Stimulated activated CD4-positive, alpha-beta T cell treated with anti-CD3 and anti-CD28 coated beads, Interleukin-12 subunit alpha, Interleukin-12 subunit beta, amount 100 ng/mL, for 48 hours (primary cell): ENCODE measurements at regions not wholly inside any gene's neighbourhood (a gene's known extent, or its start where the extent isn't known, plus 50 kb on each side); places are given as distances from the start of the nearest gene placed in this dataset.
"Not testable (repeated sequence)": the region's sequence is repeated elsewhere in the genome, so short reads cannot be mapped to it uniquely, and the experiment has no call there.

Experiments
- DNase-seq, 3 donors: peaks; one replicate each; pipeline ENCODE4 v3.0.0-alpha.2; 2020; ENCODE audit warnings: low read depth in 2 of 3, low spot score in 1 of 3

- no peak for DNase-seq
These were observed 1475.5 kb upstream of the AGA start for GRCh38 chr4:178917756-178918155.

- DNase-seq: no peak
These were observed 1494.9 kb upstream of the AGA start for GRCh38 chr4:178937130-178937529.

- DNase-seq: no peak
These were observed 1499.7 kb upstream of the AGA start for GRCh38 chr4:178941975-178942374.

GRCh38 chr4:178953447-178954120 is 1511.3 kb upstream of the AGA start:
- no peak for DNase-seq

GRCh38 chr4:178955614-178956013 is 1513.4 kb upstream of the AGA start:
- DNase-seq: no peak

GRCh38 chr4:178958725-178959440 is 1516.6 kb upstream of the AGA start:
- DNase-seq: no peak

DNA sequence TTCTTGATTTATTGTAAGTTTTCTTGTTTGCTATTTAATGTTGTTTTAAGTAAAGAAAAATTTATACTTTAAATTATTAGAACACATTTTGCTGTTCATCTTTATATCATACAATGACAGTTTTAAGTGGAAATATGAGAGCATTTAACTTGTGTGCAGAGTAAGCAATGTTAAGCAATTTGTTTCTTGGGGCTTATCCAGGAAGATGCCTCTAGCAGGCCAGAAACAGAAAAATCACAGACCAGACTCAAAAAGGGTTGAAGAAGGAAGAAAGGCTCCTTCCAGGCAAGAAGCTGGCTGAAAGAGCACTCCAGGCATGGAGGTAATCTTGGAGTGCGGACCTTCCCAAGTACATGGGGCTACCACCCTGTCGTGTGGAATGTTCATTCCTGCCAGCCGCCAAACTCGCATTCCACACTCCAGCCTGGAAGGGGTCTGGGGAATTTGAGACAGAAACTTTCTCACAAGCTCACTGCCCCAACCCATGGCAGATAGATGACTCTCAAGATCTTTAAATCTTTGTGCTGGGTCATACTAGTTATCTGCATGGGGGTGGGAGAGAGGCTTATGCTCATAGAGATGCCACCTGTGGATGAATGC is 1521.3 kb upstream of the AGA start:
- no peak for DNase-seq

DNA sequence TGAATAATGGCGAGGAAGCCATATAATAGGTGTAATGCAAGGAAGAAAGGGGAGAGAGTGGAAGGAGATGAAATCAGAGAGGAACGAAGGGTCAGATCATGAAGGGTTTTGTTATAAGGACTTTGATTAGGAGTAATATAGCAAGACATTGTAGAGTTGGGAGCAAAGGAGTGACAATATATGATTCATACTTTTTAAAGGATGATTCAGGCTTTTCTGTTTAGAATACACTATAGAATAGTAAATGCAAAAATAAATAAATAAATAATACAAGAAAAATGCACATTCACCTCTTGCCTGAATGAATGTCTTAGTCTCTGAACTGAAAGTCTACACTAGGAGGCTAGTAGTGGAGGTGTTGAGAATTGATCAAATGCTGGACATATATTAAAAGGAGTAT is 1524.4 kb upstream of the AGA start:
- no peak for DNase-seq

- DNase-seq: no peak
These were observed 1528.3 kb upstream of the AGA start for GRCh38 chr4:178970433-178971140.

DNA sequence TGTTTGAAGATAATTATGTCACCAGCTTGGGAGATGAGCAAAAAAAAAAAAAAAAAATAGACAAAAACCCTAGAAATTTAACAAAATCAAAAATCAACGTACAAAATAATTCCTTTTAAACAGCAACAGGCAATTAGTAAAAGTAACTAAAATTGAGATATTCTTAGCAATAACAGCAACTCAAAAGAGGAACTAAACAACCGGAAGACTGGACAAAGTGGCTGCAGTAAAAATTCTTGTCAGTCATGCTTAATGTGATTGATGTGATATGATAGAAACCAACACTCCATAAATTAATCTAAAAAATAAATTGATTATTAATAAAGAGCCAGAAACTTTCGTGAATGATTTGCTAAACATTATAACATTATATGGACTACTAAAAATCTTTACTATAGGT is 1534.6 kb upstream of the AGA start:
- DNase-seq: no peak

DNA sequence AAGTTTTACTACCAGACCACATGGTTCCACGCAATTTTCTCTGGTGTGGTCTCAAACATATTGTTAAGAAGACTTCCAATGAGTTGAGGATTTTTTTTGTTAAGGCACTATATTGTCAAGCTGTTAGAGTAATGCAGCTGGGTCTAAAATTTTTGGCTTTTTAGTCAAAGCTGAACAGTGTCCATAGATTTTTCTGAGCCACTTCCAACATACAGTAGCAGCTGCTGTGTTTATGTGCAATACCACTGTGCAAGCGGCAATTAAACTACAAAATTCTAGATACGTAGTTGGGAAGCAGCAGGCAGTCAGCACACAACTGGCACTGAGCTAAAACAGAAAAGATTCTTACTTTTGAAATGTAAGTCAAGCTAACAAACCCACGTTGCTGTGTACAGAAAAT is 1551.1 kb upstream of the AGA start:
- DNase-seq: no peak

- DNase-seq: no peak
These were observed 1559.7 kb upstream of the AGA start for GRCh38 chr4:179001918-179002317.

DNA sequence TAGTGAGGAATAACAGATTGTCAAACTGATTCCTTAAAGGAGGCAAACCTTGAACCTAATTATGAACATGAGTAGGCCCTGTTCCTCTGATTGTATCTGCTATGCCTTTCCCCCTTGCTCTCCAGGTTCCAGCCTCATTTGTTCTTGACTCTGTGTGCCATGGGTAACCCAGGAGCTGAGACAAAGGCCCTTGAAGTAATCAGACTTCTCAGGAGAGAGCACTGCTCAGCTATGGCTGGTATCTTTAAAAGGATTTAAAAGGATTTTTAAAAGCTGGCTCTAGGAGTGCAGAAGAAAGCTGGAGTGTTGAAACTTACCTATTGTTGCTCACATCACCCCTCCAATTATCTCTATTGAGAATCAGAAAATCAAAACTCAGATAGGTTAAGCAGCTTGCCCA is 1565.5 kb upstream of the AGA start:
- no peak for DNase-seq

DNA sequence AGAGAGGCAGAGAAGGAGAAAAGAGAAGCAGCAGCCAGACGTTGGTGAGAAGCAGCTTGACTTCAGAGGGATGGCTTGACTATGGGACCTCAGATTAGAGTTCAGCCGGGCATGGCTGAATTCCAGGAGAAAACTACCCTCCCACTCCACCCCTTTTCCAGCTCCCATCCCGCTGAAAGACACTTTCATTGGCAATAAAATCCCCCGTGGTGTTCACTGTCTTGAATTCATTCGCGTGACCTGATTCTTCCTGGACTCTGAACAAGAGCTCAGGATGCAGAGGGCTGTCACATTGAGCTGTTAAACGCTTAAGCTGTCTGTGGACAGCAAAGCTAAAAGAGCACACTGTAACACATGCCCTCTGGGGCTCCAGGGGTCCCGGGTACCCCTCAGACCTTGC is 1575.3 kb upstream of the AGA start:
- DNase-seq: no peak

GRCh38 chr4:179027569-179027968 is 1585.3 kb upstream of the AGA start:
- DNase-seq: no peak

DNA sequence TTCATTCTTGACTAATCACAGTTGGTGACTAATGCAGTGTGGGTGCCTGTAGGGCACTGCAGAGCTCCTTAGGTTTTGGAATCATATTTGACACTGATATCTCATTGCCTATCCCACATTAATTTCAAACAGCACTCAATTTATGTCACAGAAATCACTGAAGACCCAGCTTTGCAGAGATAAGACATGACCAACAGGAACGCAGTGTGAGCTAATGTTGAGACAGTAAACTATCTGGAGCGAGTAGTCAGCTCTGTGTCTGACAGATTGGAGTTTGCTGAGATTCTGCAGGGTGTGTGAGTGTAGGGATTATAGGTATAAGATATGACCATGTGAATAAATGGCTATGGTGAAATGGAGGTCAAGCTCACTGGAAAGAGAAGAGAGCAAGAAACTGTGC is 1586.1 kb upstream of the AGA start:
- DNase-seq: no peak

GRCh38 chr4:179029683-179030082 is 1587.4 kb upstream of the AGA start:
- DNase-seq: no peak

DNA sequence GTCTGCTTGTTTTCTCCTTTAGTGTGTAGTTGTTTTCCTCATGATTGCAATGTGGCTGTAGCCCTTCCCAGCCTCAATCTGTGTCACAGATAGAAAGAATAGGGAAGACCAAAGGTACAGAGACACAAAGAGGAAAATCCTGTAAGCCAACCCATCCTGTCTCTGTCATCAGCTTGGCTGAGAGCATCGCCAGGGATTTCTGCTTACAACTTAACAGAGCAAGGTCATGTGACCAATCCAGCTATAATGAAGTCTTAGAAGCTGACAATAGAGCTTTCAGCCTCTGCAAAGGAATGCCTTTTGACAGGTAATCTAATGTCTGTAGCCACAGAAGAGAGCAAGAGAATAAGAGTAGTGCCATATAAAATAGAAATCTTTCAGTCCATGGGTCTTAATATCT is 1598.0 kb upstream of the AGA start:
- no peak for DNase-seq

DNA sequence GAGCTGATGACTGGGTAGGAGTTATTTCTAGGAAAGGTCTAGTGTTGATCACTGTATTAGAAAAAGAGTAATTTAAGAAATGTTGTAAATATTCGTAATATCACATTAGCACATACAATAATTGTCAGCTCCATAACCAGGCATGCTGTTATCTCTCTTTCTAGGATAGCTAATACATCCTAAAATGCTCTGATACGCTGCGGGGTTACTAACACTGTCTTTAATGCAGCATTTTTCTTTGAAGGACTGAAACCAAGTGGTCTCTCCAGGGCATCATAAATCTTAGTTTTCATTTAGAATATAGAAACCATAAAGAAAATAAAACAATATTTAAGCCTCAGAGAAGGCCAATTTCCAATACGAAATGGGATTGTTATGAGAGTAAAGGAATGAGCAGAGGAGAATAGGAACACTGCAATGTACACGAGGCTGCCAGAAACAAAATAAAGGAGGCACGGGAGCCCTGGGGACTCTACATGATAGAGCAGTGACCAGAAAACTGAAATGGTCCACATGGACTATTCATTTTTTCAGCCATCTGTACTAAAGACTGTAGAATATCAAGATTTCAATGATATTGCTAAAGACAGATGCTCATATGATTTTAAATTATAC is 1606.7 kb upstream of the AGA start:
- DNase-seq: no peak

DNA sequence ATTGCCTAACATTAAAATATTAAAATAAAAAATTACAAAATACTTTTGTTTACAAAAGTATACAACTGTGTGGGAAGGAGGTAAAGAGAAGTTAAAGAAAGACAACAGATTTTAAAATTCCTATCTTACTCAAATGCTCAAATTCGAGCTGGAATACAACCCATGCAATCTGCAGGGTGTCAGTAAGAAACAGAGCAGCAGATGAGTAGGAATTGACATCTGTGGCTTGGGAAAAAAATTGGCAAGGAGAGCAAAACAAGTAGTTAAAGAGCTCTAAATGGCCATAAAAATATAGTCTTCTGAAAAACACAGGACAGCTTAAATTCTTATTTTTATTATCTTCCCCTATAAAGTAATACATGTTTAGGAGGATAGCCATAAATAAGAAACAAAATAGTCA is 1609.0 kb upstream of the AGA start:
- no peak for DNase-seq

- DNase-seq: no peak
These were observed 1617.2 kb upstream of the AGA start for GRCh38 chr4:179059396-179059795.

- DNase-seq: not testable (repeated sequence)
These were observed 1624.0 kb upstream of the AGA start for GRCh38 chr4:179066254-179066653.
